CD4-positive, CD25-positive, alpha-beta regulatory T cell (primary cell): ENCODE measurements at regions not wholly inside any gene's neighbourhood (a gene's known extent, or its start where the extent isn't known, plus 50 kb on each side); places are given as distances from the start of the nearest gene placed in this dataset.
A peak's percentile ranks its signal among the peaks of the same experiment; 100 is the strongest.

Experiments used
- ATAC-seq, 2 donors: fragments of 150-1000 bp; cut with Tn5 transposase; one replicate each; pipeline ENCODE4 v1.10.0; 2021; ENCODE audit warnings: low read depth in 2 of 2, moderate number of reproducible peaks in 2 of 2, moderate library complexity in 1 of 2
- DNase-seq, 3 donors: peaks; one replicate each; pipeline versions ENCODE4 v3.0.0 to v3.0.0-alpha.2; 2012 to 2022; ENCODE audit warnings: mixed read lengths in 1 of 3
- H3K27ac ChIP-seq: one replicate; pipeline ENCODE4 v1.7.0; 2013; ENCODE audit warnings: mild to moderate bottlenecking, low read length; ENCODE audit not compliant: insufficient read depth, poor library complexity, severe bottlenecking
- H3K27me3 ChIP-seq: one replicate; pipeline ENCODE4 v1.7.0; 2013; ENCODE audit warnings: low read length; ENCODE audit not compliant: control insufficient read depth, insufficient read depth
- H3K36me3 ChIP-seq: one replicate; pipeline ENCODE4 v1.7.0; 2013; ENCODE audit warnings: mild to moderate bottlenecking, low read length, moderate library complexity; ENCODE audit not compliant: control insufficient read depth, insufficient read depth
- H3K4me1 ChIP-seq: 2 replicates; pipeline ENCODE4 v1.7.0; 2013; ENCODE audit warnings: mild to moderate bottlenecking, low read length; ENCODE audit not compliant: insufficient read depth, control insufficient read depth, poor library complexity, severe bottlenecking
- H3K4me3 ChIP-seq: one replicate; pipeline ENCODE4 v1.7.0; 2013; ENCODE audit warnings: low read depth, mild to moderate bottlenecking, low read length, moderate library complexity
- H3K9me3 ChIP-seq, 2 experiments: 1 replicate in 1 of 2; 2 replicates in 1 of 2; pipeline ENCODE4 v1.7.0; 2013; ENCODE audit warnings: low read length in 2 of 2, mild to moderate bottlenecking in 1 of 2, moderate library complexity in 1 of 2; ENCODE audit not compliant: control insufficient read depth in 2 of 2
- H3K27ac Mint-ChIP-seq, 3 donors: one replicate each; pipeline ENCODE4 v1.8.0; 2020 to 2022; ENCODE audit warnings: mild to moderate bottlenecking in 3 of 3, mixed read lengths in 3 of 3, moderate library complexity in 2 of 3
- H3K27me3 Mint-ChIP-seq: one replicate; pipeline ENCODE4 v1.8.0; 2022; ENCODE audit warnings: mild to moderate bottlenecking, mixed read lengths
- H3K36me3 Mint-ChIP-seq: one replicate; pipeline ENCODE4 v1.8.0; 2020; ENCODE audit warnings: mixed read lengths
- H3K4me1 Mint-ChIP-seq, 4 donors: one replicate each; pipeline ENCODE4 v1.8.0; 2020 to 2022; ENCODE audit warnings: mixed read lengths in 4 of 4, mild to moderate bottlenecking in 1 of 4
- H3K4me3 Mint-ChIP-seq, 4 donors: one replicate each; pipeline ENCODE4 v1.8.0; 2020 to 2022; ENCODE audit warnings: mild to moderate bottlenecking in 4 of 4, mixed read lengths in 4 of 4, moderate library complexity in 3 of 4
- H3K9me3 Mint-ChIP-seq, 7 donors: one replicate each; pipeline ENCODE4 v1.8.0; 2020 to 2022; ENCODE audit warnings: mixed read lengths in 7 of 7, mild to moderate bottlenecking in 3 of 7, moderate library complexity in 2 of 7

DNA sequence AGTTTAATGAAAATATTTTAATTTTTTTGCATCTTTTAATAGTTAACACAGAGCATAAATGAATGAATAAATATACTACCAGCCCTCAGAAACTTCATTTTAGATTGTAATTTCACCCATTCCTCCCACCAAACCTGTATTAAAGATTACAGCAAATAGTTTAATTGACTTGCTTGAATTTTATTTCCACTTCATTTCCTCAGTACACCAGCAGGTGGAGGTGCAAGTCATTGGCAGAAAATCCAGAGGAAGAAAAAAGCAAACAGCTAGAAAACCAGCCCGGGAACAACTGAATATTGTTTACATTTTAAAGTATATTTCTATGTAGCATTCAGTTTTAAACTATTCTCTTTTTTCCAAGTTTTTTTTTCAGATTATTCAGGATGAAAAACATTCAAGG is 177.8 kb downstream of the OLFM4 start:
- H3K4me3 Mint-ChIP-seq: no peak overlapping the region
- H3K9me3 ChIP-seq: no peaks in the 10 kb centered on the region
- H3K27ac ChIP-seq: no peak overlapping the region
- no peaks in the 10 kb centered on the region for H3K27me3 Mint-ChIP-seq
- H3K9me3 Mint-ChIP-seq: peaks cover 0 to 4% (median 0%) of the 10 kb centered on the region in 7 donors
- ATAC-seq (no peak), DNase-seq (no peak)
- no peaks in the 10 kb centered on the region for H3K4me1 ChIP-seq
- H3K36me3 ChIP-seq: no peaks in the 10 kb centered on the region
- no peak overlapping the region for H3K27ac Mint-ChIP-seq
- H3K4me3 ChIP-seq: no peak overlapping the region
- no peaks in the 10 kb centered on the region for H3K36me3 Mint-ChIP-seq
- H3K4me1 Mint-ChIP-seq: no peaks in the 10 kb centered on the region
- H3K27me3 ChIP-seq: no peaks in the 10 kb centered on the region

DNA sequence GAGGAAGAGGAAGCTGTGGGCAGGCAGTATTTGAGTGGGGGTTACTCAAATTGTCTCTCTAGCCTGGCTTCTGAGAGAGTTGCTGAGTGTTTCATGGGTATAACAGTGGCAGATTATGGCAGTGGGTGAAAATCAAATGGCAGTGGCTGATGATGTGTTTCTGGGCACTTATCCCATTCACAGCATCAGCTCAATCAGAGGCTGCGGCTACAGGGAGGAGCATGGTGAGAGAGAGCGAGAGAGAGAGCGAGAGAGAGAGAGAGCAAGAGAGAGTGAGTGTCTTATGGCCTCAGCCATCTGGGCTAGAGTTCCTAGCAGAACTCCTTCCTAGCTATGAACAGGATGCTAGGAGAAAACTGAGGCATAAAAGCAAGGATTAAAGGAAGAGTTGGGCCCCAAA is 178.9 kb downstream of the OLFM4 start:
- peaks cover 0 to 4% (median 0%) of the 10 kb centered on the region in 7 donors for H3K9me3 Mint-ChIP-seq
- Histone ChIP-seq H3K36me3 (no peaks in the 10 kb centered on the region), H3K27me3 (no peaks in the 10 kb centered on the region), H3K4me3 (no peak overlapping the region), H3K4me1 (no peaks in the 10 kb centered on the region), H3K9me3 (no peaks in the 10 kb centered on the region), H3K27ac (no peak overlapping the region)
- H3K4me1 Mint-ChIP-seq: no peaks in the 10 kb centered on the region
- DNase-seq (no peak), ATAC-seq (no peak)
- H3K4me3 Mint-ChIP-seq: no peak overlapping the region
- H3K36me3 Mint-ChIP-seq: no peaks in the 10 kb centered on the region
- H3K27me3 Mint-ChIP-seq: no peaks in the 10 kb centered on the region
- peak overlapping the region in 1 of 3 donors; percentile 43 for H3K27ac Mint-ChIP-seq

DNA sequence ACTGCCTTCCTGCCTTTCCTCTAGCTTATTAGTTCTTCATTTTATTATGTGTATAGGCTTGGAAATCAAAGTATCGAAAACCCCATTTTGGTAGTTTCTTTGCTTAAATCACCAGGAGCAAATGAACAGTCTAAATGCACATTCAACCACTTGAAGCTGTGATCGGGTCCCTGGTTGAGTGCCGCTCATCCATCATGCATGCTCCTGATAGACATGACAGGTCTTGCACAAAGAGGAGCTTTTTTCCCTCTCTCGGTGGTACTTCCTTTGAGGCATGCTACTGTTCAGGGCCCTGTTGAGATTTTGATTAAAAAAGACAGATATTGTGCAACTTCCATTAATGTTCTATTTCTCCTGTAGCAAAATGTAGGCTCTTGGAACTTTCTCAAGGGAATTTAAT is 185.8 kb downstream of the OLFM4 start:
- Mint-ChIP-seq H3K4me1 (no peaks in the 10 kb centered on the region), H3K27me3 (no peaks in the 10 kb centered on the region), H3K27ac (no peak overlapping the region), H3K36me3 (no peaks in the 10 kb centered on the region), H3K9me3 (peaks cover 0 to 2% (median 0%) of the 10 kb centered on the region in 7 donors), H3K4me3 (no peak overlapping the region)
- ATAC-seq: no peak
- Histone ChIP-seq H3K9me3 (no peaks in the 10 kb centered on the region), H3K27me3 (no peaks in the 10 kb centered on the region), H3K36me3 (no peaks in the 10 kb centered on the region), H3K27ac (no peak overlapping the region), H3K4me1 (no peaks in the 10 kb centered on the region), H3K4me3 (no peak overlapping the region)
- no peak for DNase-seq

DNA sequence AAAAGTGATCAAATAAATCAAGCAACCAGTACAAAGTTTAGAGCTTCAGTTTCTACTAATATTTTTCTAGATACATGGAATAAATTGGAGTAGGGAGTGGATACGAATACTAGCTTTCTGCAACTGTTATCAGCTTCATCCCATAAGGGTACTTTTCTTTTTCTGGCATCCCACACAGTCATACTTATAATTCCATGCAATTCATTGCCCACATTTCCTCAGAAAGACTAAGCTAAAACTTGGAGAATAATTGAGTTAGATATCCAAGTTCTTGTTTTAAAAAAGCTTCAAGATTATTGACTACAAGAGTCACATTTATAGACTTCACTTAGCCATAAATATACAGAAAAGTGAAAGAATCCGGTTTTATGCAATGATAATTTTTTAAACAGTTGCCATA is 186.9 kb downstream of the OLFM4 start:
- no peak overlapping the region for H3K27ac ChIP-seq
- H3K4me1 Mint-ChIP-seq: no peaks in the 10 kb centered on the region
- no peaks in the 10 kb centered on the region for H3K36me3 ChIP-seq
- no peak overlapping the region for H3K4me3 Mint-ChIP-seq
- H3K27me3 Mint-ChIP-seq: no peaks in the 10 kb centered on the region
- no peak overlapping the region for H3K27ac Mint-ChIP-seq
- no peaks in the 10 kb centered on the region for H3K27me3 ChIP-seq
- DNase-seq (no peak), ATAC-seq (no peak)
- no peaks in the 10 kb centered on the region for H3K9me3 ChIP-seq
- H3K9me3 Mint-ChIP-seq: peaks cover 0 to 2% (median 0%) of the 10 kb centered on the region in 7 donors
- H3K4me3 ChIP-seq: no peak overlapping the region
- H3K36me3 Mint-ChIP-seq: no peaks in the 10 kb centered on the region
- H3K4me1 ChIP-seq: no peaks in the 10 kb centered on the region

DNA sequence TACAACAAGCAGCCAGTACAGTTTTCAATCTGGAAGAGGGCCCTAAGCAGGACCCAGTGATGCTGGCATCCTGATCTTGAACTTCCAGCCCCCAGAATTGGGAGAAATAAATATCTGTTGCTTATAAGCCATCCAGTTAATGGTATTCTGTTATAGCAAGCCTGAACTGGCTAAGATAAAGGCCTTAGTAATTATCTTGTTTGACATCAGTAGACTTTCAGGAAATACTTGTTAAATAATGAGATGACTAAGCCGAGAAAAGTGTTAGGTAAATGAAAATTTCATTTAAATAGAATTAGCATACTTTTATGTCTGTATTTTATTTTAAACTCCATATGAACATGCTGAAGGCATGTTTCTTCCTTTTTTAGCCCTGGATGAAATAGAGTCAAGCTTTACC is 188.2 kb downstream of the OLFM4 start:
- no peaks in the 10 kb centered on the region for H3K4me1 ChIP-seq
- no peak for ATAC-seq
- H3K27ac ChIP-seq: no peak overlapping the region
- H3K4me1 Mint-ChIP-seq: no peaks in the 10 kb centered on the region
- H3K36me3 Mint-ChIP-seq: no peaks in the 10 kb centered on the region
- no peaks in the 10 kb centered on the region for H3K27me3 Mint-ChIP-seq
- H3K9me3 ChIP-seq: no peaks in the 10 kb centered on the region
- no peak overlapping the region for H3K27ac Mint-ChIP-seq
- no peak for DNase-seq
- no peak overlapping the region for H3K4me3 Mint-ChIP-seq
- H3K36me3 ChIP-seq: no peaks in the 10 kb centered on the region
- no peak overlapping the region for H3K4me3 ChIP-seq
- H3K9me3 Mint-ChIP-seq: peaks cover 0 to 3% (median 0%) of the 10 kb centered on the region in 7 donors
- no peaks in the 10 kb centered on the region for H3K27me3 ChIP-seq

DNA sequence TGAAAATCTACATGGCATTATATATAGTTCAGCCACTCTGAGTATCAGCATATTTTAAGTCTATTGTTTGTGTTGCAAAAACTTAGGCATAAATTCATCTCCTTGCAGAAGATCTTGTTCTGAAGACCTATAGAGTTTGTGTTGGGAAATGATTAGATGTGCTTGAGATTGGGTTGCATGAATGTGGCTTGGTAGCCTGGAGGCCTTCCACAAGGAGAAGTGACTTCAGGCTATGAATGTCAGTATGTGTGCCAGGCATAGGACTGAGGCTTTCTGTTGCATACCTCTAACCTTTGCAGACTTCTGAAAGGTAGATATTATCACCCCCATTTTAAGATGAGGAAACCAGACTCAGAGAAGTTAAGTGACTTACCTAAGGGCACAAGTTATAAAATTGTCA is 188.6 kb downstream of the OLFM4 start:
- Mint-ChIP-seq H3K4me1 (no peaks in the 10 kb centered on the region), H3K36me3 (no peaks in the 10 kb centered on the region)

DNA sequence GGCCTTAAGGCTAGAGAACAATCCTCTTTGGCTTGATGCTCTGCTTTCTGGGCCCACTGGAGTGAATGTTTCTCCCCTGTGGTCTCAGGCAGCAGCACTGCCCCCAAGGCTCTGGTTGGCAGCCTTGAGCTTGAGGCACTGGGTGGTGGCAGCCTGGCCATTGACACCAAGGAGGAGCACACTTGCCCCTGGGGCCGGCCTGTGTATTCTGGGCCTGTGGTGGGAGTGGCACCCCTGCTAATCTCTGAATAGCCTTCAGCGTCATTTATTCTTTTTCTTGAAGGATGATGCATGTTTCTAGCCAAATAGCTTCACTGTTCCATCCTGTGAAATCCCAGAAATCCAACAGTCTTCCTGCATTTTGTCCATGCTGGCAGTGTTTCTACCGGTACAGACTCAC is 191.4 kb downstream of the OLFM4 start:
- Histone ChIP-seq H3K27ac (no peak overlapping the region), H3K4me1 (no peaks in the 10 kb centered on the region), H3K9me3 (no peaks in the 10 kb centered on the region), H3K36me3 (no peaks in the 10 kb centered on the region), H3K27me3 (no peaks in the 10 kb centered on the region), H3K4me3 (no peak overlapping the region)
- Mint-ChIP-seq H3K4me1 (no peaks in the 10 kb centered on the region), H3K27ac (no peak overlapping the region), H3K9me3 (peaks cover 0 to 9% (median 4%) of the 10 kb centered on the region in 7 donors), H3K4me3 (no peak overlapping the region), H3K36me3 (no peaks in the 10 kb centered on the region), H3K27me3 (no peaks in the 10 kb centered on the region)
- DNase-seq: no peak
- no peak for ATAC-seq

More for the DNA sequence above, 188.6 kb downstream of the OLFM4 start:
- H3K27ac ChIP-seq: no peak overlapping the region
- DNase-seq: no peak
- no peak overlapping the region for H3K4me3 ChIP-seq
- Mint-ChIP-seq H3K27ac (no peak overlapping the region), H3K4me3 (no peak overlapping the region), H3K27me3 (no peaks in the 10 kb centered on the region), H3K9me3 (peaks cover 0 to 6% (median 2%) of the 10 kb centered on the region in 7 donors)
- ATAC-seq: no peak
- no peaks in the 10 kb centered on the region for H3K36me3 ChIP-seq
- H3K4me1 ChIP-seq: no peaks in the 10 kb centered on the region
- no peaks in the 10 kb centered on the region for H3K9me3 ChIP-seq
- H3K27me3 ChIP-seq: no peaks in the 10 kb centered on the region

DNA sequence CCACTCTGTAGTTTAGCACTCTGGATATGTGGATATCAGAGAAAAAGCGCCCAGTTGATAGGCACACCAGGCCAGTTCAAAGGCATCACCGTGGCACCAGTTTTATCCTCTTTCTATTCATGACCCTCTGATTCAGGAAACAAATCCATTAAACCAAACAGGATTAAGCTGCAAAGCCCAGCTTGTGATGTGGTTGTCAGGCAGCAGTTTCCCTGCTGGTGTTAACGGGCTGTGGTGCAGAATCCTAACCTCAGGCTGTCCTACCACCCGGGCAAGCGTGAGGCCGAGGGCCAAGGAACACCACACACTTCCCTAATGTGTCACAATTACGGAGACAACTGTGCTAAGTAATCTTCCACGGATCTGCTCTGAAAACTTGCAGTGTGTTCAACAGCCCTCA is 209.1 kb downstream of the OLFM4 start:
- ATAC-seq: no peak
- H3K9me3 ChIP-seq: no peaks in the 10 kb centered on the region
- no peak for DNase-seq
- H3K36me3 ChIP-seq: no peaks in the 10 kb centered on the region
- Mint-ChIP-seq H3K4me3 (no peak overlapping the region), H3K27me3 (no peaks in the 10 kb centered on the region), H3K27ac (no peak overlapping the region), H3K9me3 (no peaks in the 10 kb centered on the region), H3K4me1 (no peaks in the 10 kb centered on the region), H3K36me3 (no peaks in the 10 kb centered on the region)
- no peaks in the 10 kb centered on the region for H3K4me1 ChIP-seq
- H3K27ac ChIP-seq: no peak overlapping the region
- no peaks in the 10 kb centered on the region for H3K27me3 ChIP-seq
- no peak overlapping the region for H3K4me3 ChIP-seq
